Heart left ventricle (tissue), 16 donors: ENCODE measurements at regions not wholly inside any gene's neighbourhood (a gene's known extent, or its start where the extent isn't known, plus 50 kb on each side); places are given as distances from the start of the nearest gene placed in this dataset.

Experiments used
- ATAC-seq, 4 donors: fragments of 200-7000 bp; cut with Tn5 transposase; one replicate each; pipeline ENCODE4 v1.9.1; 2020 to 2022; ENCODE audit warnings: moderate library complexity in 4 of 4, mild to moderate bottlenecking in 3 of 4, moderate number of reproducible peaks in 1 of 4
- DNase-seq, 5 donors: peaks; one replicate each; pipeline ENCODE4 v3.0.0-alpha.2; 2020
- H3K27ac ChIP-seq, 12 donors: fragments of 200-600 bp; sonication (generic) in 4 of 12; one replicate each; pipeline versions ENCODE4 v1.5.0 to v1.8.0; 2016 to 2022; ENCODE audit warnings: mild to moderate bottlenecking in 2 of 12
- H3K27me3 ChIP-seq, 9 donors: fragments of 200-600 bp; sonication (generic) in 2 of 9; one replicate each; pipeline versions ENCODE4 v1.5.1 to v1.8.0; 2016 to 2022; ENCODE audit warnings: mild to moderate bottlenecking in 3 of 9
- H3K36me3 ChIP-seq, 9 donors: fragments of 200-600 bp; sonication (generic) in 2 of 9; one replicate each; pipeline versions ENCODE4 v1.5.0 to v1.8.0; 2018 to 2022; ENCODE audit warnings: mild to moderate bottlenecking in 2 of 9
- H3K4me1 ChIP-seq, 12 donors: fragments of 200-600 bp; sonication (generic) in 4 of 12; one replicate each; pipeline versions ENCODE4 v1.5.0 to v1.8.0; 2016 to 2022; ENCODE audit warnings: mild to moderate bottlenecking in 3 of 12
- H3K4me3 ChIP-seq, 12 donors: fragments of 200-600 bp; sonication (generic) in 4 of 12; one replicate each; pipeline versions ENCODE4 v1.5.0 to v1.8.0; 2017 to 2022; ENCODE audit warnings: mild to moderate bottlenecking in 9 of 12, moderate library complexity in 4 of 12
- H3K9me3 ChIP-seq, 12 donors: fragments of 200-600 bp; sonication (generic) in 4 of 12; one replicate each; pipeline versions ENCODE4 v1.5.0 to v1.8.0; 2016 to 2022; ENCODE audit warnings: mild to moderate bottlenecking in 1 of 12
- POLR2A ChIP-seq, 2 donors: fragments of 450-650 bp; IDR thresholded peaks; one replicate each; pipeline ENCODE4 v1.6.1; 2017; ENCODE audit warnings: antibody characterized with exemption in 2 of 2, mild to moderate bottlenecking in 2 of 2, moderate library complexity in 2 of 2
- WGBS, 4 donors: extraction: QIAGEN DNeasy Blood & Tissue Kit in 2 of 4; methylation state at CpG; one replicate each; pipeline versions ENCODE4 v1.1.5 to v1.1.7; 2013 to 2018; 5-methylcytosine and 5-hydroxymethylcytosine counted together
- intact Hi-C, 10 donors: fragments of 100-400 bp; cut with DNase I; formaldehyde crosslinking; loops; one replicate each; pipeline versions ENCODE4 v1.11.1 to v1.14.2; 2022
- TF ChIP-seq, protein P1 (sequence below), 12 donors: fragments of 200-600 bp; sonication (generic) in 4 of 12; IDR thresholded peaks; one replicate each; pipeline versions ENCODE4 v1.5.0 to v1.8.0; 2018 to 2022; ENCODE audit warnings: antibody characterized with exemption in 12 of 12, mild to moderate bottlenecking in 5 of 12
- donor health status: ischemic (EF 13 %, LVEDD 7.1; RV severe dilation, severe dysfunction).
- donor health status: healthy with polysubstance abuse.
- donor health status: DM: no; HTN: yes; CAD: no.
- donor health status: DM: no; HTN: no; CAD: no.
- donor health status: ischemic (EF 25% LVEDD 6.9; RV normal size, moderate dysfunction).
- donor health status: ischemic (EF 25% LVEDD 5.7; RV mildly dilated, moderate dysfunction).
- donor health status: healthy.
- donor health status: DM: yes; HTN: yes; CAD: no.
- donor health status: ischemic (EF 35%, LVEDD 5.7; RV mildly dilated, moderate dysfunction).
- donor health status: nonischemic (EF 11% LVEDD 7.7; RV severe dilation, severe dysfunction).
- donor health status: DM: yes; HTN: yes; CAD: no.
- donor health status: PGD.
- donor health status: ischemic (EF 29% LVEDD 5.4; RV normal size, mild dysfunction).
- donor health status: nonischemic (EF 23%, LVEDD 6.1; RV moderate dilation, normal function).

DNA sequence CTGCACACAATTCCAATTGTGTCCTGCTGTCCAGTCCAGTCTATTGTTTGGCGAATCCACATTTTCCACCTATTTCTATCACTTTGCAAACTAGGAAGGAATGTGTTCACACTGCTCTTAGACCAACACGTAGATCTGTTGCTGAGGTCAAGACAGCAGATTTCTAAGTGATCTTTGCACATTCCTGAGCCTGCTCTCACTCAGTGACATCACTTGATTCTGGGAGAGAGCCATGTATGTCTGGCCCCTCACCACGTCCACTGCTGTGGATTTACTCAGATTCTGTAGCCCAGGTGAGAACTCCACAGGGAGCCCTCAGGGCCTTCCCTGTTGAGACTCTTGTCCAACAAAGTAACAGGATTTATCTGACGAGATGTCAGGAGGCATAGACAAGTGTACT lies 317.2 kb downstream of the TSN start:
- intact Hi-C loops, result no loop called here
- TF ChIP-seq, protein P1, sequence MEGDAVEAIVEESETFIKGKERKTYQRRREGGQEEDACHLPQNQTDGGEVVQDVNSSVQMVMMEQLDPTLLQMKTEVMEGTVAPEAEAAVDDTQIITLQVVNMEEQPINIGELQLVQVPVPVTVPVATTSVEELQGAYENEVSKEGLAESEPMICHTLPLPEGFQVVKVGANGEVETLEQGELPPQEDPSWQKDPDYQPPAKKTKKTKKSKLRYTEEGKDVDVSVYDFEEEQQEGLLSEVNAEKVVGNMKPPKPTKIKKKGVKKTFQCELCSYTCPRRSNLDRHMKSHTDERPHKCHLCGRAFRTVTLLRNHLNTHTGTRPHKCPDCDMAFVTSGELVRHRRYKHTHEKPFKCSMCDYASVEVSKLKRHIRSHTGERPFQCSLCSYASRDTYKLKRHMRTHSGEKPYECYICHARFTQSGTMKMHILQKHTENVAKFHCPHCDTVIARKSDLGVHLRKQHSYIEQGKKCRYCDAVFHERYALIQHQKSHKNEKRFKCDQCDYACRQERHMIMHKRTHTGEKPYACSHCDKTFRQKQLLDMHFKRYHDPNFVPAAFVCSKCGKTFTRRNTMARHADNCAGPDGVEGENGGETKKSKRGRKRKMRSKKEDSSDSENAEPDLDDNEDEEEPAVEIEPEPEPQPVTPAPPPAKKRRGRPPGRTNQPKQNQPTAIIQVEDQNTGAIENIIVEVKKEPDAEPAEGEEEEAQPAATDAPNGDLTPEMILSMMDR (IDR thresholded peaks at IDR 0.05), result no peak
- TF ChIP-seq POLR2A (IDR thresholded peaks at IDR 0.05), result no peak
- Histone ChIP-seq H3K4me3 (no peak overlapping the region), H3K9me3 (no peaks in the 10 kb centered on the region), H3K36me3 (no peaks in the 10 kb centered on the region), H3K27me3 (peaks cover 0 to 3% (median 0%) of the 10 kb centered on the region in 9 donors), H3K27ac (no peak overlapping the region), H3K4me1 (no peaks in the 10 kb centered on the region)
- ATAC-seq (no peak), DNase-seq (no peak)
- WGBS, 4 donors, result 55 to 67% (median 65%) methylated on average over 4 of the region's 4 CpGs

DNA sequence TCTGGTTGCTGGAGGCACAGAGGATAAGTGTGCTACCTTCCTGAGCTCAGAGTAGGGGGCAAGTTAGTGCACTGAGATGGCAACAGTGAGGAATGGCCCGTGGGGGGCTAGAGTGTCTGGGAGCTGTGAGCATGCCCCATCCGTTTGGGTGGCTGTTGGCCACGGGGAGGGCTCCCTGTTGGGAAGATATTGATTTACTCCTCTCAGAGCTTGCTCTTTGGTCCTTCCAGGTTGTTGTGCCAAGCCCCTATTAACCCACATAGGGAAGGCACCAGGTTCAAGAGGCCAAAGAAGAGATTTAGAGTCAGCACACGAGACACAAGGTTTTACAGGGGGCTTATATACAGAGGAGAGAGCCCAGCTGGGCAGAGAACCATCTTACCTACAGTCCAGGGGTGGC lies 318.8 kb downstream of the TSN start:
- 62 to 76% (median 70%) methylated on average over 4 of the region's 4 CpGs for WGBS, 4 donors
- intact Hi-C loops, result no loop called here
- no peak for DNase-seq

DNA sequence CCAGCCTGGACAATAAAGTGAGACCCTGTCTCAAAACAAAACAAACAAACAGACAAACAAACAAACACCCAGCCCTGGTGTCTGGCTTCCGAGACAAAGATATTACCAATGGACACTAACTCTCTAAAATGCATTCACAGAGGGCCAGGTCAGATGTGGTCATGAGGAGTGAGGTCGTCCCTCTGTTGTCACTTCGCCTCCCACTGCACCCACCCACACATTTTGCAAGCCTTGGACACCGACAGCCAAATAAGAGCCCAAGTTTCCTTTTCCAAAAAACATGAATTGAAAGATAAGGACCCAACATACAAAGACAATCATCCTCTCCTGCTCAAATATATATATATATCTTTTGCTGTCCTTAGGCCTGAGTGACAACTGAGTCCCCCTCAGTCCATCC lies 319.9 kb downstream of the TSN start:
- 69 to 80% (median 76%) methylated on average over 4 of the region's 4 CpGs for WGBS, 4 donors
- intact Hi-C loops, result no loop called here
- Histone ChIP-seq H3K27ac (no peak overlapping the region), H3K36me3 (no peaks in the 10 kb centered on the region), H3K4me1 (no peaks in the 10 kb centered on the region), H3K9me3 (no peaks in the 10 kb centered on the region), H3K4me3 (no peak overlapping the region), H3K27me3 (no peaks in the 10 kb centered on the region)
- TF ChIP-seq, protein P1 (IDR thresholded peaks at IDR 0.05), result no peak
- no peak for TF ChIP-seq POLR2A (IDR thresholded peaks at IDR 0.05)
- no peak for DNase-seq
- no peak for ATAC-seq

More for the DNA sequence above, 318.8 kb downstream of the TSN start:
- Histone ChIP-seq H3K27ac (no peak overlapping the region), H3K4me1 (no peaks in the 10 kb centered on the region), H3K9me3 (no peaks in the 10 kb centered on the region), H3K4me3 (no peak overlapping the region), H3K36me3 (no peaks in the 10 kb centered on the region), H3K27me3 (no peaks in the 10 kb centered on the region)
- TF ChIP-seq, protein P1 (IDR thresholded peaks at IDR 0.05), result no peak
- no peak for TF ChIP-seq POLR2A (IDR thresholded peaks at IDR 0.05)
- ATAC-seq, result no peak

DNA sequence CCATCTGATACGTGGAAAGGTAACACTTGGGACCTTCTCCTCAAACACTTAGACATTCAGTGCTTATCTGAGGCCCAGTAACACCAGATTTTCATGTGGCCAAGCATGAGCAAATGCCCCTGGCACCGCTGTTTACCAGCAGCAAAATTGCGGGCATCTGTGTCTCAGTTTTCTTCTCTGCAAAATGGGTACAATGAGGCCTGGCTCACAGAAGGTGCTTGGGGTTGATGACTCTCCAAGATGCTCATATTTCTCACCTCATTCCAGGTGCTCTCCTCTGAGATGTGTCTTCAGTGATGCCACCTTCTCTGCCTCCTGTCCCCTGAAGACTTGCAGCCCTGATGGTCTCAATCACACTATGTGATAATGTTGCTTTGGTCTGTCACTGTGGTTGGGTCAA lies 321.7 kb downstream of the TSN start:
- TF ChIP-seq POLR2A (IDR thresholded peaks at IDR 0.05), result no peak
- TF ChIP-seq, protein P1 (IDR thresholded peaks at IDR 0.05), result no peak
- intact Hi-C loops, result no loop called here
- no peaks in the 10 kb centered on the region for H3K36me3 ChIP-seq
- no peak overlapping the region for H3K27ac ChIP-seq
- WGBS, 4 donors, result 81 to 89% (median 88%) methylated on average over 3 of the region's 3 CpGs
- no peaks in the 10 kb centered on the region for H3K9me3 ChIP-seq
- ATAC-seq (no peak), DNase-seq (no peak)
- no peaks in the 10 kb centered on the region for H3K27me3 ChIP-seq
- no peak overlapping the region for H3K4me3 ChIP-seq
- H3K4me1 ChIP-seq, result no peaks in the 10 kb centered on the region
